ENCODE measurements at regions not wholly inside any gene's neighbourhood (a gene's known extent, or its start where the extent isn't known, plus 50 kb on each side); places are given as distances from the start of the nearest gene placed in this dataset.
A peak's percentile ranks its signal among the peaks of the same experiment; 100 is the strongest.
"Not testable (repeated sequence)": the region's sequence is repeated elsewhere in the genome, so short reads cannot be mapped to it uniquely, and the experiment has no call there.

- peaks cover 0 to 11% (median 0%) of the 10 kb centered on the region in 3 donors for H3K27me3 Mint-ChIP-seq
- H3K4me3 Mint-ChIP-seq, result no peak overlapping the region
- DNase-seq, result no peak
- peaks cover 4 to 25% (median 6%) of the 10 kb centered on the region in 7 donors for H3K9me3 Mint-ChIP-seq
- no peaks in the 10 kb centered on the region for H3K36me3 Mint-ChIP-seq
- peaks cover 0 to 3% (median 0%) of the 10 kb centered on the region in 3 donors for H3K4me1 Mint-ChIP-seq
- H3K27ac Mint-ChIP-seq, result no peak overlapping the region
- ATAC-seq (ENCODE audit: low read depth in 2 of 2), result no peak
These were observed 169.2 kb upstream of the ATP6AP2 start for GRCh38 chrX:40411340-40412111.

GRCh38 chrX:40410859-40411258 lies 169.9 kb upstream of the ATP6AP2 start:
- H3K4me3 Mint-ChIP-seq, result no peak overlapping the region
- DNase-seq, result no peak
- no peaks in the 10 kb centered on the region for H3K36me3 Mint-ChIP-seq
- no peak overlapping the region for H3K27ac Mint-ChIP-seq
- peaks cover 4 to 25% (median 6%) of the 10 kb centered on the region in 7 donors for H3K9me3 Mint-ChIP-seq
- no peak for ATAC-seq (ENCODE audit: low read depth in 2 of 2)
- peaks cover 0 to 11% (median 0%) of the 10 kb centered on the region in 3 donors for H3K27me3 Mint-ChIP-seq
- H3K4me1 Mint-ChIP-seq, result peaks cover 0 to 9% (median 0%) of the 10 kb centered on the region in 3 donors

DNA sequence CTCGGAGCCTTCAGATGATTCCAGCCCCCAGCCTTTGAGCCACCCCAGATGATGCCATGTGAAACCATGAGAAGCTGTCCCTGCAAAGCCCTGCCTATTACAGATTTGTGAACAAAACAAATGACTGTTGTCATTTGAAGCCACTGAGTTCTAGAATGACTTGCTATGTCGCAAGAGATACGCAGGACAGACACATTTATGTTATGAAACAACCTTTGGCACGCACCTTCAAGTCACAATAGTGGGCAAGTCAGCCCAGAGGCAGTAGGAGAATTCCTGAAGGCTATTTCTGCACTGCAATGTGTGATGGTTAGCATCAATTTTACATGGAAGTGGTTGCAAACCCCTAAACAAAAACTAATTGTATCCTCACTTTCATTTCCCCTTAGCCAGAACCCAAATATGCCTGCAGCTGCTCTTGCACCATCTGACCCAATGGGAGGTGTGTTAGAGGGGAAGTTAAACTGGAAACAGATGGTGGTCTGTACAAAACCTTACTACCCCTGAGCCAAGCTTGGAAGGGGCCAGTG lies 174.4 kb upstream of the ATP6AP2 start:
- DNase-seq (peak; percentile 41), ATAC-seq (ENCODE audit: low read depth in 2 of 2) (peak; percentile 97 to 98)
- no peaks in the 10 kb centered on the region for H3K36me3 Mint-ChIP-seq
- H3K27ac Mint-ChIP-seq, result no peak overlapping the region
- H3K9me3 Mint-ChIP-seq, result peaks cover 4 to 25% (median 6%) of the 10 kb centered on the region in 7 donors
- no peak overlapping the region for H3K4me3 Mint-ChIP-seq
- peaks cover 0 to 8% (median 0%) of the 10 kb centered on the region in 3 donors for H3K27me3 Mint-ChIP-seq
- H3K4me1 Mint-ChIP-seq, result peaks cover 0 to 10% (median 0%) of the 10 kb centered on the region in 3 donors

DNA sequence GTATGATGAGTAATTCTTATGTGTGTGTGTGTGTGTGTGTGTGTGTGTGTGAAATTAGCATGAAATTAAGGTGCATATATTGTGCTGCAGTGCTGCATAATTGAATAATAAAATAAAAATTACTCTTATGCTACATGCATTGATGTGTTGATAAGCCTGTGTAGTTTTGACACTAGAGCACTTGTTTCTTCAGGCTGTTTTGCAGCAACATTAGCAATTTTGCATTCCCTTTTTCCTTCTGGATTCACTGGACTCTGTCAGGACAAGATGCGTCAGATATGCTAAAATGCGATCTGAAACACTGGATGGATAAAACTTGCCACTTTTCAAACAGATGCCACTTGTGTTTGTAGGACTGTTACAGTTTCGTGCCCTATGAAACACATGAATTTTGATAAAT lies 175.4 kb upstream of the ATP6AP2 start:
- Mint-ChIP-seq H3K4me3 (no peak overlapping the region), H3K36me3 (no peaks in the 10 kb centered on the region), H3K27me3 (peaks cover 0 to 8% (median 0%) of the 10 kb centered on the region in 3 donors), H3K4me1 (peaks cover 0 to 10% (median 0%) of the 10 kb centered on the region in 3 donors), H3K27ac (no peak overlapping the region), H3K9me3 (peaks cover 4 to 25% (median 6%) of the 10 kb centered on the region in 7 donors)
- DNase-seq (no peak), ATAC-seq (ENCODE audit: low read depth in 2 of 2) (no peak)

GRCh38 chrX:40403757-40404156 lies 177.0 kb upstream of the ATP6AP2 start:
- ATAC-seq (ENCODE audit: low read depth in 2 of 2) (no peak), DNase-seq (no peak)
- no peak overlapping the region for H3K4me3 Mint-ChIP-seq
- no peak overlapping the region for H3K27ac Mint-ChIP-seq
- peaks cover 0 to 10% (median 0%) of the 10 kb centered on the region in 3 donors for H3K4me1 Mint-ChIP-seq
- H3K36me3 Mint-ChIP-seq, result no peaks in the 10 kb centered on the region
- peaks cover 0 to 9% (median 0%) of the 10 kb centered on the region in 3 donors for H3K27me3 Mint-ChIP-seq
- H3K9me3 Mint-ChIP-seq, result peaks cover under 1 to 9% (median 4%) of the 10 kb centered on the region in 7 donors

DNA sequence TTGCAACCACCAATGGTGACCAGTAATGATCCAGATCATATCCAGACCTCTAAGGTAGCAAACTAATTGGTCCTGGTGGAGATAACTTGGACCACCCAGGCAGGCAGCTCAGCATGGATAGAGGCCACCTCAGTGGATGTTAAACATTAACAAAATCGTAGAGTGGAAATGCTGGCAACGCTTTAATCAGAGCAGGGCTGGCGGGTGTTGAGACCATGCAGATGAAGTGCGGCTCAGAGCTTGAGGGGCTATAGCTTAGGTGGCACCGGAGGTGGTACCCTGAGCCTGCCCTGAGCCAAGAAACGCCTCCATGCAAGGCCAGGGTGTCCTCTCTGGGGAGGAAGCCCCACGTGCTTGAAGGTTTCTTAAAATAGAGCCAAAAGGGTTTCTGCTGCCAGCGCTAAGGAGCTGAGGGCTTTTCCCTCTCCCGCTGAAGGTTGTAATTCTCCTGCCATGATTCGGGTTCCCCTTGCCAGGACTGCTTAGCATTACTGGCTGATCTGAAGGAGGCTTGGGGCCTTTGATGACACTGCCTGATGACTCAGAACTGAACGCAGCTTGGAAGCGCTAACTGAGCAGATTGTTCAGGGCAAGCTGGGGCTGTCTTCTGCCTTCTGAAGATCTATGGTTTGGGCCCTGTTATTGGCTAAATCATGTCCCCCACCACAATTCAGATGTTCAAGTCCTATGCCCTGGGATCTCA lies 177.8 kb upstream of the ATP6AP2 start:
- peaks cover 0 to 10% (median 0%) of the 10 kb centered on the region in 3 donors for H3K4me1 Mint-ChIP-seq
- DNase-seq, result no peak
- no peak for ATAC-seq (ENCODE audit: low read depth in 2 of 2)
- no peaks in the 10 kb centered on the region for H3K36me3 Mint-ChIP-seq
- H3K9me3 Mint-ChIP-seq, result peaks cover 0 to 3% (median 2%) of the 10 kb centered on the region in 7 donors
- peaks cover 0 to 16% (median 0%) of the 10 kb centered on the region in 3 donors for H3K27me3 Mint-ChIP-seq
- H3K27ac Mint-ChIP-seq, result peak overlapping the region in 1 of 6 donors; percentile 23
- H3K4me3 Mint-ChIP-seq, result no peak overlapping the region

- Mint-ChIP-seq H3K4me1 (no peaks in the 10 kb centered on the region), H3K36me3 (no peaks in the 10 kb centered on the region), H3K27ac (no peak overlapping the region), H3K4me3 (no peak overlapping the region), H3K27me3 (peaks cover 0 to 10% (median 0%) of the 10 kb centered on the region in 3 donors), H3K9me3 (peaks cover 0 to 10% (median 7%) of the 10 kb centered on the region in 7 donors)
- no peak for DNase-seq
- ATAC-seq (ENCODE audit: low read depth in 2 of 2), result no peak
These were observed 185.7 kb upstream of the ATP6AP2 start for GRCh38 chrX:40395102-40395501.

DNA sequence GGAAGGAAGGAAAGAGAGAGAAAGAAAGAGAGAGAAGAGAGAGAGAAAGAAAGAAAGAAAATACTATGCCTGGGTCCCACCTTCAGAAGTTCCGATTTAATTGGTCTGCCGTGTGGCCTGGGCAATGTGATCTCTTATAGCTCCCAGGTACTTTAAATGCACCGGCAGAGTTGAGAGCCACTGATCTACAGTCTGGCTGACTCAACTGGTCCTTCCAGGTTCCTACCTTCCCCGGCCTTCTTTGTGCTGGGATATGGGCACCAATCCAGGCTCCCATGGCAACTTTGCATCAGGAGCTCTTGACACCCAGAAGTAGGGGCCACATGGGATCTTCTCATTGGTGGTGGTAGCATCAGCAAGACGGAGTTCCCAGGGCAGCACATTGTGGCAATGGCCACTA lies 186.5 kb upstream of the ATP6AP2 start:
- no peak overlapping the region for H3K4me3 Mint-ChIP-seq
- H3K9me3 Mint-ChIP-seq, result peaks cover 0 to 10% (median 7%) of the 10 kb centered on the region in 7 donors
- H3K27ac Mint-ChIP-seq, result no peak overlapping the region
- H3K27me3 Mint-ChIP-seq, result peaks cover 0 to 10% (median 0%) of the 10 kb centered on the region in 3 donors
- ATAC-seq (ENCODE audit: low read depth in 2 of 2), result no peak
- H3K36me3 Mint-ChIP-seq, result no peaks in the 10 kb centered on the region
- no peak for DNase-seq
- no peaks in the 10 kb centered on the region for H3K4me1 Mint-ChIP-seq

DNA sequence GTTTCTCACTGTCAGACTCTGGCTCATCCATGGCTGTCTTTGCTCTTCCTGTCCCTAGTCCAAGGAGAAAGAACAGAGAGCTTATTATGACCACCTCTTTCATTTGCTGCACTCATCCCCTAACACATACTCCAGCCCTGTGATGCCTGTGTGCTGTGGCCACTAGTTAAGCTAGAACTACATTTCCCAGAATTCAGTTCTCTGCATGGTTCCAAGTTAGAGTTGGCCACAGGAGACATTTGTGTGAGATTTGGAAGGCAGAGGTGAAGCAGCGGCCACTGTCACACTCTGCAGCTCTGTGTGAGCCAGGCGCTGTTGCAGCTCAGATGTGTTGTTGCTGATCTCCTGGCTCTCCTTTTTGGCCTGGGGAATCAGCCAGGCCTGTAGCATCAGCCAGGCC lies 188.2 kb upstream of the ATP6AP2 start:
- Mint-ChIP-seq H3K4me3 (no peak overlapping the region), H3K36me3 (no peaks in the 10 kb centered on the region), H3K9me3 (peaks cover 0 to 9% (median 7%) of the 10 kb centered on the region in 7 donors), H3K4me1 (peaks cover 0 to 2% (median under 1%) of the 10 kb centered on the region in 3 donors), H3K27ac (no peak overlapping the region), H3K27me3 (no peaks in the 10 kb centered on the region)
- ATAC-seq (ENCODE audit: low read depth in 2 of 2), result no peak
- DNase-seq, result no peak

- H3K4me1 Mint-ChIP-seq, result peaks cover 5 to 8% (median 5%) of the 10 kb centered on the region in 3 donors
- no peak for ATAC-seq (ENCODE audit: low read depth in 2 of 2)
- H3K27me3 Mint-ChIP-seq, result no peaks in the 10 kb centered on the region
- peaks cover 0 to 2% (median 0%) of the 10 kb centered on the region in 7 donors for H3K9me3 Mint-ChIP-seq
- no peak overlapping the region for H3K27ac Mint-ChIP-seq
- DNase-seq, result no peak
- no peak overlapping the region for H3K4me3 Mint-ChIP-seq
- no peaks in the 10 kb centered on the region for H3K36me3 Mint-ChIP-seq
These were observed 189.1 kb upstream of the ATP6AP2 start for GRCh38 chrX:40391662-40392061.

DNA sequence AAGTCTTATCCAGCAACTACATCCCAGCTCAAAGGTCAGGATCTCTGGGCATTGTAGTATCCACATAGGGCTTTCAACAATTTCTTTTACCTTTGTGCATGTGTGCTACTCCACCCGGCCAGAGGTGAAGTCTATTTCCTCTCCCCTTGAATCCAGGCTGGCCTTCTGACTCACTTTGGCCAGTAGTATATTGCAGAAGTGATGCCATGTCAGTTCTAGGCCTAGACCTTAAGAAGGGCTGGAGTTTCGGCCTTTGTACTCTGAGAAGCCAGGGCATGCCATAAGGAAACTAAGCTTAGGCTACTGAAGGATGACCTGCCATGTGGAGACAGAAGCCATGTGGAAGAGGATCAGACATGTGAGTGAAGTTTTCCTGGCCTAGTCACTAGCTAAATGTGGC lies 191.2 kb upstream of the ATP6AP2 start:
- Mint-ChIP-seq H3K4me3 (no peak overlapping the region), H3K27me3 (no peaks in the 10 kb centered on the region), H3K9me3 (peaks cover 0 to 2% (median 0%) of the 10 kb centered on the region in 7 donors), H3K4me1 (peaks cover 5 to 8% (median 5%) of the 10 kb centered on the region in 3 donors), H3K27ac (no peak overlapping the region), H3K36me3 (no peaks in the 10 kb centered on the region)
- no peak for DNase-seq
- ATAC-seq (ENCODE audit: low read depth in 2 of 2), result no peak

DNA sequence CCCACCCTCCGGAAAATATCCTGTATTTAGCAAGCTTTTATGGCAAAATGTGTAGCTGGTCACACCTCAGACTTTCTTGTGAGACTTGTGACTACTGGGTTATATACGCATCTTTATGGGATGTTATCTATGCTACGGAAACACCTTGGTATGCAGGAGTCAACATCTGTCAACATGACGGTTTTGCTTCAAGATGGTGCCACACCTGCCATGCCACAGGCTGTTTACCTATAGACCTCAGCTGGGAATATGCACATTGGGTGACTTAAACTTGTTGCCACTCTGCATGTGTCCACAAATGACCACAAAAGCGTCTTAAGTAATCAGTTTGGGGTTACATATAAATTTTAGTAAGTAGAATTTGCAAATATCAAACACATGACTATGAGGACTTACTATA lies 192.3 kb upstream of the ATP6AP2 start:
- no peak overlapping the region for H3K4me3 Mint-ChIP-seq
- DNase-seq (no peak), ATAC-seq (ENCODE audit: low read depth in 2 of 2) (no peak)
- H3K27ac Mint-ChIP-seq, result no peak overlapping the region
- no peaks in the 10 kb centered on the region for H3K36me3 Mint-ChIP-seq
- no peaks in the 10 kb centered on the region for H3K27me3 Mint-ChIP-seq
- H3K4me1 Mint-ChIP-seq, result peaks cover 5 to 8% (median 5%) of the 10 kb centered on the region in 3 donors
- H3K9me3 Mint-ChIP-seq, result no peaks in the 10 kb centered on the region

DNA sequence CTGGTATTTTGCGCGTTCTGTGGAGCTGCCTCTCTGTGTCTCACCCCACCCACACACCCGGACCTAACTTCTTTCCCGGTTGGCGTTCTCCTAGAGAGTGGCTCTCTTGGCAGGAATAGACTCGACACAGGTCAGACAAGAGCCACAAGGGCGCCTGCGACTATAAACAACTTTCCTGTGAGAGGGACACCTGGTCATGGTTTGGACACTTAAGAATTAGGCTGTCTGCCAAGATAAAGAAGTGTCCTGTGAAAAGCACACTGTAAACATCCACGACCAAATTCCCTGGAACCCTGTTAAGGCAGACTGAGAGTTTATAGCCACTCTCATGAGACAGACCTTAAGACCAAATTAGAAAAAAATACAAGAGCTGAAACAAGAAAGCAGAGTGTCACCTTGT lies 192.9 kb upstream of the ATP6AP2 start:
- H3K4me3 Mint-ChIP-seq; H3K27me3 Mint-ChIP-seq; H3K9me3 Mint-ChIP-seq; DNase-seq; H3K27ac Mint-ChIP-seq; ATAC-seq (ENCODE audit: low read depth in 2 of 2); H3K4me1 Mint-ChIP-seq; H3K36me3 Mint-ChIP-seq: not testable (repeated sequence)

Measured in naive B cell (primary cell).